NCI-H2227 (cell line): ENCODE measurements at regions not wholly inside any gene's neighbourhood (a gene's known extent, or its start where the extent isn't known, plus 50 kb on each side); places are given as distances from the start of the nearest gene placed in this dataset.
"Not testable (repeated sequence)": the region's sequence is repeated elsewhere in the genome, so short reads cannot be mapped to it uniquely, and the experiment has no call there.

Source experiments
- DNase-seq: peaks from one replicate; lab custom pipeline; 2025; ENCODE audit not compliant: unreplicated experiment; lab: John Stamatoyannopoulos, UW

- no peak for DNase-seq
Observed at GRCh38 chr3:176873261-176873660, 324.0 kb downstream of the TBL1XR1 start.

- peak; percentile 35 for DNase-seq
Observed at GRCh38 chr3:176872771-176873209, 324.5 kb downstream of the TBL1XR1 start.

GRCh38 chr3:176870451-176870850 lies 326.8 kb downstream of the TBL1XR1 start:
- no peak for DNase-seq

GRCh38 chr3:176867681-176868663 lies 329.3 kb downstream of the TBL1XR1 start:
- DNase-seq, result no peak

GRCh38 chr3:176861137-176861536 lies 336.1 kb downstream of the TBL1XR1 start:
- DNase-seq, result no peak

- DNase-seq, result no peak
Observed at GRCh38 chr3:176856721-176857120, 340.6 kb downstream of the TBL1XR1 start.

GRCh38 chr3:176855901-176856486 lies 341.3 kb downstream of the TBL1XR1 start:
- DNase-seq, result no peak

GRCh38 chr3:176855213-176855612 lies 342.1 kb downstream of the TBL1XR1 start:
- DNase-seq, result no peak

- DNase-seq, result no peak
Observed at GRCh38 chr3:176850498-176850897, 346.8 kb downstream of the TBL1XR1 start.

- DNase-seq, result no peak
Observed at GRCh38 chr3:176848431-176849214, 348.7 kb downstream of the TBL1XR1 start.

GRCh38 chr3:176842914-176843313 lies 354.4 kb downstream of the TBL1XR1 start:
- DNase-seq, result no peak

GRCh38 chr3:176840641-176841286 lies 356.5 kb downstream of the TBL1XR1 start:
- no peak for DNase-seq

- DNase-seq, result no peak
Observed at GRCh38 chr3:176839901-176840300, 357.4 kb downstream of the TBL1XR1 start.

GRCh38 chr3:176839466-176839865 lies 357.8 kb downstream of the TBL1XR1 start:
- DNase-seq, result no peak

GRCh38 chr3:176827244-176827643 lies 370.0 kb downstream of the TBL1XR1 start:
- not testable (repeated sequence) for DNase-seq

GRCh38 chr3:176824811-176825210 lies 372.5 kb downstream of the TBL1XR1 start:
- DNase-seq, result no peak

- no peak for DNase-seq
Observed at GRCh38 chr3:176820764-176821163, 376.5 kb downstream of the TBL1XR1 start.

- no peak for DNase-seq
Observed at GRCh38 chr3:176816937-176817336, 380.3 kb downstream of the TBL1XR1 start.

GRCh38 chr3:176814285-176814684 lies 383.0 kb downstream of the TBL1XR1 start:
- no peak for DNase-seq

- no peak for DNase-seq
Observed at GRCh38 chr3:176807938-176808337, 389.3 kb downstream of the TBL1XR1 start.

GRCh38 chr3:176799675-176800074 lies 397.6 kb downstream of the TBL1XR1 start:
- DNase-seq, result no peak
